Liver (tissue), 8 donors: ENCODE measurements at regions not wholly inside any gene's neighbourhood (a gene's known extent, or its start where the extent isn't known, plus 50 kb on each side); places are given as distances from the start of the nearest gene placed in this dataset.

Source experiments
- DNase-seq: peaks from one replicate; pipeline ENCODE4 v3.0.0-alpha.2; 2017; ENCODE audit warnings: low spot score
- H3K27ac ChIP-seq, 2 donors: one replicate each; pipeline ENCODE4 v1.7.0; 2013; ENCODE audit warnings: inconsistent platforms in 2 of 2, low read length in 2 of 2, control low read depth in 1 of 2, low read depth in 1 of 2, mild to moderate bottlenecking in 1 of 2
- H3K27me3 ChIP-seq, 4 donors: one replicate each; pipeline versions ENCODE4 v1.6.1 to v1.7.0; 2013; ENCODE audit warnings: low read length in 3 of 4, inconsistent platforms in 1 of 4, mild to moderate bottlenecking in 1 of 4, moderate library complexity in 1 of 4; ENCODE audit not compliant: control insufficient read depth in 4 of 4, insufficient read depth in 4 of 4
- H3K36me3 ChIP-seq, 4 donors: one replicate each; pipeline versions ENCODE4 v1.6.1 to v1.7.0; 2013; ENCODE audit warnings: low read length in 3 of 4, mild to moderate bottlenecking in 3 of 4, low read depth in 1 of 4, moderate library complexity in 1 of 4; ENCODE audit not compliant: control insufficient read depth in 4 of 4, insufficient read depth in 3 of 4
- H3K4me1 ChIP-seq, 4 donors: one replicate each; pipeline versions ENCODE4 v1.6.1 to v1.7.0; 2013; ENCODE audit warnings: low read length in 3 of 4, mild to moderate bottlenecking in 3 of 4, moderate library complexity in 1 of 4; ENCODE audit not compliant: control insufficient read depth in 4 of 4, insufficient read depth in 4 of 4
- H3K4me3 ChIP-seq, 3 donors: one replicate each; pipeline versions ENCODE4 v1.6.1 to v1.7.0; 2013; ENCODE audit warnings: low read length in 3 of 3, control low read depth in 1 of 3, low read depth in 1 of 3, mild to moderate bottlenecking in 1 of 3
- H3K9ac ChIP-seq, 2 donors: one replicate each; pipeline ENCODE4 v1.7.0; 2013; ENCODE audit warnings: low read length in 2 of 2, mild to moderate bottlenecking in 2 of 2, moderate library complexity in 2 of 2, control low read depth in 1 of 2, low read depth in 1 of 2
- H3K9me3 ChIP-seq, 4 donors: one replicate each; pipeline versions ENCODE4 v1.6.1 to v1.7.0; 2013; ENCODE audit warnings: low read length in 3 of 4; ENCODE audit not compliant: control insufficient read depth in 4 of 4
- EGR1 ChIP-seq, 2 donors: IDR thresholded peaks; 2 replicates each; pipeline ENCODE4 v1.6.1; 2016 to 2018; ENCODE audit warnings: antibody characterized with exemption in 2 of 2, low read depth in 2 of 2
- FOXA1 ChIP-seq: IDR thresholded peaks from 2 replicates; pipeline ENCODE4 v1.6.1; 2016; ENCODE audit warnings: antibody characterized with exemption
- FOXA2 ChIP-seq: IDR thresholded peaks from 2 replicates; pipeline ENCODE4 v1.6.1; 2016; ENCODE audit warnings: antibody characterized with exemption
- GABPA ChIP-seq, 2 donors: IDR thresholded peaks in 1 of 2; conservative IDR thresholded peaks in 1 of 2; 2 replicates each; pipeline ENCODE4 v1.6.1; 2016; ENCODE audit warnings: antibody characterized with exemption in 2 of 2, mild to moderate bottlenecking in 1 of 2, moderate library complexity in 1 of 2
- HNF4A ChIP-seq, 2 donors: conservative IDR thresholded peaks; 2 replicates each; pipeline ENCODE4 v1.6.1; 2016; ENCODE audit warnings: antibody characterized with exemption in 2 of 2, mild to moderate bottlenecking in 2 of 2
- HNF4G ChIP-seq: IDR thresholded peaks from 2 replicates; pipeline ENCODE4 v1.6.1; 2016; ENCODE audit warnings: antibody characterized with exemption
- JUND ChIP-seq, 2 donors: IDR thresholded peaks; 2 replicates each; pipeline ENCODE4 v1.6.1; 2016; ENCODE audit warnings: antibody characterized with exemption in 2 of 2
- NR2F2 ChIP-seq: IDR thresholded peaks from 2 replicates; pipeline ENCODE4 v1.6.1; 2016; ENCODE audit warnings: antibody characterized with exemption
- RAD21 ChIP-seq, 2 donors: IDR thresholded peaks; 2 replicates each; pipeline ENCODE4 v1.6.1; 2016; ENCODE audit warnings: antibody characterized with exemption in 2 of 2, mild to moderate bottlenecking in 2 of 2
- RXRA ChIP-seq, 2 donors: IDR thresholded peaks; 2 replicates each; pipeline ENCODE4 v1.6.1; 2017 to 2018; ENCODE audit warnings: antibody characterized with exemption in 2 of 2, mild to moderate bottlenecking in 1 of 2
- SP1 ChIP-seq: IDR thresholded peaks from 2 replicates; pipeline ENCODE4 v1.6.1; 2018; ENCODE audit warnings: antibody characterized with exemption, mild to moderate bottlenecking
- TAF1 ChIP-seq: conservative IDR thresholded peaks from 2 replicates; pipeline ENCODE4 v1.6.1; 2016; ENCODE audit warnings: antibody characterized with exemption, mild to moderate bottlenecking
- YY1 ChIP-seq: IDR thresholded peaks from 2 replicates; pipeline ENCODE4 v1.6.1; 2016; ENCODE audit warnings: antibody characterized with exemption, mild to moderate bottlenecking
- WGBS: extraction: QIAGEN DNeasy Blood & Tissue Kit; methylation state at CpG from one replicate; pipeline ENCODE4 v1.1.7; 2013; 5-methylcytosine and 5-hydroxymethylcytosine counted together
- TF ChIP-seq, protein P1 (sequence below): IDR thresholded peaks from 2 replicates; pipeline ENCODE4 v1.6.1; 2016; ENCODE audit warnings: antibody characterized with exemption, mild to moderate bottlenecking
- TF ChIP-seq, protein P2 (sequence below): IDR thresholded peaks from 2 replicates; pipeline ENCODE4 v1.6.1; 2016; ENCODE audit warnings: antibody characterized with exemption
- TF ChIP-seq, protein P3 (sequence below): IDR thresholded peaks from 2 replicates; pipeline ENCODE4 v1.6.1; 2016; ENCODE audit warnings: antibody characterized with exemption
- TF ChIP-seq, protein P4 (sequence below): IDR thresholded peaks from 2 replicates; pipeline ENCODE4 v1.6.1; 2016; ENCODE audit warnings: antibody characterized with exemption
- TF ChIP-seq, protein P5 (sequence below): fragments of 150-350 bp; IDR thresholded peaks from 2 replicates; pipeline ENCODE4 v1.5.1; 2017; ENCODE audit warnings: improper control_type of control experiment, low read depth, low read length; ENCODE audit not compliant: missing input control
- donor health status: healthy.
- donor health status: healthy.
- donor health status: healthy.
- donor health status: healthy.
- donor health status: healthy.

DNA sequence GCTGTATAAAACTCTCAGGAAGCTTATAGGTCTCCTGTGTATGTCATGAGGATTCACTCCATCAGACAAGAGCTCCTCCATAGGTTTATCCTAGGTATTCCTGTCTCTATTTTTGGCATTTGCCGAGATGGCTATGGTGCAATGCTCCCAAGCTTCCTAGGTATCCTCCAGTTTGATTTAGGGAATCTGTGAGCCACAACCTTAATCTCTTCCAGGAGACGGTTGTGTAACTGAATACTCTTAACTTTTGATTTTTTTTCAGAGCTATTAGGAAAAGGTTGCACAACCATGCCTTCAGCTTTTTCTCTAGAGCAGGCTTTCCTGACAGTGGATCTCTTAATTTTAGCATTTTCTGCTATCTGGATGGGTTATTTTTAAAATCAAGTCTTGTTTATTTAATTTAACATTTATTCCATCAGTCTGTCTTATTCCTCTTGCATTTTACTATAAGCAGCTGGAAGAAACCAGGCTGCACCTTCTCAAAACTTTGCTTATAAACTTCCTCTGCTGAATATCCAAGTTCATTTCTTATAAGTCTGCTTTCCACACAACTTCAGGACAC lies 69.4 kb upstream of the BACE2 start:
- H3K4me3 ChIP-seq, result no peak overlapping the region
- peaks cover 0 to 3% (median under 1%) of the 10 kb centered on the region in 4 donors for H3K9me3 ChIP-seq
- H3K4me1 ChIP-seq, result no peaks in the 10 kb centered on the region
- H3K27me3 ChIP-seq, result no peaks in the 10 kb centered on the region
- TF ChIP-seq NR2F2 (no peak), EGR1 (IDR thresholded peaks at IDR 0.05; ENCODE audit: low read depth in 2 of 2) (no peak), RAD21 (IDR thresholded peaks at IDR 0.05) (no peak), YY1 (no peak), FOXA2 (no peak), TAF1 (no peak), JUND (IDR thresholded peaks at IDR 0.05) (no peak), SP1 (no peak), HNF4G (no peak), HNF4A (conservative IDR thresholded peaks at IDR 0.05) (no peak), RXRA (IDR thresholded peaks at IDR 0.05) (no peak), FOXA1 (no peak), GABPA (IDR thresholded peaks at IDR 0.05 in 1 of 2, conservative IDR thresholded peaks at IDR 0.05 in 1 of 2) (no peak)
- TF ChIP-seq, protein P1, sequence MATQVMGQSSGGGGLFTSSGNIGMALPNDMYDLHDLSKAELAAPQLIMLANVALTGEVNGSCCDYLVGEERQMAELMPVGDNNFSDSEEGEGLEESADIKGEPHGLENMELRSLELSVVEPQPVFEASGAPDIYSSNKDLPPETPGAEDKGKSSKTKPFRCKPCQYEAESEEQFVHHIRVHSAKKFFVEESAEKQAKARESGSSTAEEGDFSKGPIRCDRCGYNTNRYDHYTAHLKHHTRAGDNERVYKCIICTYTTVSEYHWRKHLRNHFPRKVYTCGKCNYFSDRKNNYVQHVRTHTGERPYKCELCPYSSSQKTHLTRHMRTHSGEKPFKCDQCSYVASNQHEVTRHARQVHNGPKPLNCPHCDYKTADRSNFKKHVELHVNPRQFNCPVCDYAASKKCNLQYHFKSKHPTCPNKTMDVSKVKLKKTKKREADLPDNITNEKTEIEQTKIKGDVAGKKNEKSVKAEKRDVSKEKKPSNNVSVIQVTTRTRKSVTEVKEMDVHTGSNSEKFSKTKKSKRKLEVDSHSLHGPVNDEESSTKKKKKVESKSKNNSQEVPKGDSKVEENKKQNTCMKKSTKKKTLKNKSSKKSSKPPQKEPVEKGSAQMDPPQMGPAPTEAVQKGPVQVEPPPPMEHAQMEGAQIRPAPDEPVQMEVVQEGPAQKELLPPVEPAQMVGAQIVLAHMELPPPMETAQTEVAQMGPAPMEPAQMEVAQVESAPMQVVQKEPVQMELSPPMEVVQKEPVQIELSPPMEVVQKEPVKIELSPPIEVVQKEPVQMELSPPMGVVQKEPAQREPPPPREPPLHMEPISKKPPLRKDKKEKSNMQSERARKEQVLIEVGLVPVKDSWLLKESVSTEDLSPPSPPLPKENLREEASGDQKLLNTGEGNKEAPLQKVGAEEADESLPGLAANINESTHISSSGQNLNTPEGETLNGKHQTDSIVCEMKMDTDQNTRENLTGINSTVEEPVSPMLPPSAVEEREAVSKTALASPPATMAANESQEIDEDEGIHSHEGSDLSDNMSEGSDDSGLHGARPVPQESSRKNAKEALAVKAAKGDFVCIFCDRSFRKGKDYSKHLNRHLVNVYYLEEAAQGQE, result no peak
- TF ChIP-seq, protein P2, sequence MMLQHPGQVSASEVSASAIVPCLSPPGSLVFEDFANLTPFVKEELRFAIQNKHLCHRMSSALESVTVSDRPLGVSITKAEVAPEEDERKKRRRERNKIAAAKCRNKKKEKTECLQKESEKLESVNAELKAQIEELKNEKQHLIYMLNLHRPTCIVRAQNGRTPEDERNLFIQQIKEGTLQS, result no peak
- TF ChIP-seq, protein P3, sequence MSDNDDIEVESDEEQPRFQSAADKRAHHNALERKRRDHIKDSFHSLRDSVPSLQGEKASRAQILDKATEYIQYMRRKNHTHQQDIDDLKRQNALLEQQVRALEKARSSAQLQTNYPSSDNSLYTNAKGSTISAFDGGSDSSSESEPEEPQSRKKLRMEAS, result no peak
- TF ChIP-seq, protein P4, sequence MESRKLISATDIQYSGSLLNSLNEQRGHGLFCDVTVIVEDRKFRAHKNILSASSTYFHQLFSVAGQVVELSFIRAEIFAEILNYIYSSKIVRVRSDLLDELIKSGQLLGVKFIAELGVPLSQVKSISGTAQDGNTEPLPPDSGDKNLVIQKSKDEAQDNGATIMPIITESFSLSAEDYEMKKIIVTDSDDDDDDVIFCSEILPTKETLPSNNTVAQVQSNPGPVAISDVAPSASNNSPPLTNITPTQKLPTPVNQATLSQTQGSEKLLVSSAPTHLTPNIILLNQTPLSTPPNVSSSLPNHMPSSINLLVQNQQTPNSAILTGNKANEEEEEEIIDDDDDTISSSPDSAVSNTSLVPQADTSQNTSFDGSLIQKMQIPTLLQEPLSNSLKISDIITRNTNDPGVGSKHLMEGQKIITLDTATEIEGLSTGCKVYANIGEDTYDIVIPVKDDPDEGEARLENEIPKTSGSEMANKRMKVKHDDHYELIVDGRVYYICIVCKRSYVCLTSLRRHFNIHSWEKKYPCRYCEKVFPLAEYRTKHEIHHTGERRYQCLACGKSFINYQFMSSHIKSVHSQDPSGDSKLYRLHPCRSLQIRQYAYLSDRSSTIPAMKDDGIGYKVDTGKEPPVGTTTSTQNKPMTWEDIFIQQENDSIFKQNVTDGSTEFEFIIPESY, result no peak
- TF ChIP-seq, protein P5, sequence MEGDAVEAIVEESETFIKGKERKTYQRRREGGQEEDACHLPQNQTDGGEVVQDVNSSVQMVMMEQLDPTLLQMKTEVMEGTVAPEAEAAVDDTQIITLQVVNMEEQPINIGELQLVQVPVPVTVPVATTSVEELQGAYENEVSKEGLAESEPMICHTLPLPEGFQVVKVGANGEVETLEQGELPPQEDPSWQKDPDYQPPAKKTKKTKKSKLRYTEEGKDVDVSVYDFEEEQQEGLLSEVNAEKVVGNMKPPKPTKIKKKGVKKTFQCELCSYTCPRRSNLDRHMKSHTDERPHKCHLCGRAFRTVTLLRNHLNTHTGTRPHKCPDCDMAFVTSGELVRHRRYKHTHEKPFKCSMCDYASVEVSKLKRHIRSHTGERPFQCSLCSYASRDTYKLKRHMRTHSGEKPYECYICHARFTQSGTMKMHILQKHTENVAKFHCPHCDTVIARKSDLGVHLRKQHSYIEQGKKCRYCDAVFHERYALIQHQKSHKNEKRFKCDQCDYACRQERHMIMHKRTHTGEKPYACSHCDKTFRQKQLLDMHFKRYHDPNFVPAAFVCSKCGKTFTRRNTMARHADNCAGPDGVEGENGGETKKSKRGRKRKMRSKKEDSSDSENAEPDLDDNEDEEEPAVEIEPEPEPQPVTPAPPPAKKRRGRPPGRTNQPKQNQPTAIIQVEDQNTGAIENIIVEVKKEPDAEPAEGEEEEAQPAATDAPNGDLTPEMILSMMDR, result no peak
- no peak overlapping the region for H3K27ac ChIP-seq
- no peak overlapping the region for H3K9ac ChIP-seq
- WGBS, result 63% methylated on average over 2 of the region's 2 CpGs
- no peak for DNase-seq
- no peaks in the 10 kb centered on the region for H3K36me3 ChIP-seq
